IMR-90 (cell line): ENCODE measurements at regions not wholly inside any gene's neighbourhood (a gene's known extent, or its start where the extent isn't known, plus 50 kb on each side); places are given as distances from the start of the nearest gene placed in this dataset.

Experiments used
- BHLHE40 ChIP-seq: fragments of 150-350 bp; IDR thresholded peaks from 2 replicates; pipeline ENCODE4 v1.6.1; 2016; ENCODE audit warnings: mild to moderate bottlenecking, low read depth, low read length
- CEBPB ChIP-seq: IDR thresholded peaks from 2 replicates; pipeline ENCODE4 v1.6.1; 2012; ENCODE audit warnings: low read depth, low read length, improper control_type of control experiment
- FOS ChIP-seq: fragments of 150-350 bp; IDR thresholded peaks from 2 replicates; pipeline ENCODE4 v1.6.1; 2016; ENCODE audit warnings: low read depth, low read length
- MAFK ChIP-seq: IDR thresholded peaks from 2 replicates; pipeline ENCODE4 v1.6.1; 2012; ENCODE audit warnings: low read depth, low read length, improper control_type of control experiment
- NFE2L2 ChIP-seq: fragments of 150-350 bp; IDR thresholded peaks from 2 replicates; pipeline ENCODE4 v1.6.1; 2016; ENCODE audit warnings: low read depth, mild to moderate bottlenecking, low read length
- POLR2A ChIP-seq: IDR thresholded peaks from 2 replicates; pipeline ENCODE4 v1.6.1; 2012; ENCODE audit warnings: mild to moderate bottlenecking, low read depth, low read length
- RAD21 ChIP-seq: IDR thresholded peaks from 2 replicates; pipeline ENCODE4 v1.6.1; 2012; ENCODE audit warnings: low read length, improper control_type of control experiment
- TF ChIP-seq, protein P1 (sequence below): conservative IDR thresholded peaks from 2 replicates; pipeline ENCODE4 v1.5.1; 2012; ENCODE audit warnings: mild to moderate bottlenecking, low read depth, low read length, improper control_type of control experiment
- TF ChIP-seq, protein P2 (sequence below): fragments of 150-350 bp; IDR thresholded peaks from 2 replicates; pipeline ENCODE4 v1.6.1; 2016; ENCODE audit warnings: low read depth, mild to moderate bottlenecking, low read length, moderate library complexity, borderline replicate concordance

- TF ChIP-seq, protein P1, sequence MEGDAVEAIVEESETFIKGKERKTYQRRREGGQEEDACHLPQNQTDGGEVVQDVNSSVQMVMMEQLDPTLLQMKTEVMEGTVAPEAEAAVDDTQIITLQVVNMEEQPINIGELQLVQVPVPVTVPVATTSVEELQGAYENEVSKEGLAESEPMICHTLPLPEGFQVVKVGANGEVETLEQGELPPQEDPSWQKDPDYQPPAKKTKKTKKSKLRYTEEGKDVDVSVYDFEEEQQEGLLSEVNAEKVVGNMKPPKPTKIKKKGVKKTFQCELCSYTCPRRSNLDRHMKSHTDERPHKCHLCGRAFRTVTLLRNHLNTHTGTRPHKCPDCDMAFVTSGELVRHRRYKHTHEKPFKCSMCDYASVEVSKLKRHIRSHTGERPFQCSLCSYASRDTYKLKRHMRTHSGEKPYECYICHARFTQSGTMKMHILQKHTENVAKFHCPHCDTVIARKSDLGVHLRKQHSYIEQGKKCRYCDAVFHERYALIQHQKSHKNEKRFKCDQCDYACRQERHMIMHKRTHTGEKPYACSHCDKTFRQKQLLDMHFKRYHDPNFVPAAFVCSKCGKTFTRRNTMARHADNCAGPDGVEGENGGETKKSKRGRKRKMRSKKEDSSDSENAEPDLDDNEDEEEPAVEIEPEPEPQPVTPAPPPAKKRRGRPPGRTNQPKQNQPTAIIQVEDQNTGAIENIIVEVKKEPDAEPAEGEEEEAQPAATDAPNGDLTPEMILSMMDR, result no peak
- no peak for TF ChIP-seq CEBPB
- TF ChIP-seq MAFK, result no peak
- TF ChIP-seq BHLHE40, result no peak
- TF ChIP-seq RAD21, result no peak
- TF ChIP-seq POLR2A, result no peak
- TF ChIP-seq FOS, result no peak
- no peak for TF ChIP-seq NFE2L2
- TF ChIP-seq, protein P2, sequence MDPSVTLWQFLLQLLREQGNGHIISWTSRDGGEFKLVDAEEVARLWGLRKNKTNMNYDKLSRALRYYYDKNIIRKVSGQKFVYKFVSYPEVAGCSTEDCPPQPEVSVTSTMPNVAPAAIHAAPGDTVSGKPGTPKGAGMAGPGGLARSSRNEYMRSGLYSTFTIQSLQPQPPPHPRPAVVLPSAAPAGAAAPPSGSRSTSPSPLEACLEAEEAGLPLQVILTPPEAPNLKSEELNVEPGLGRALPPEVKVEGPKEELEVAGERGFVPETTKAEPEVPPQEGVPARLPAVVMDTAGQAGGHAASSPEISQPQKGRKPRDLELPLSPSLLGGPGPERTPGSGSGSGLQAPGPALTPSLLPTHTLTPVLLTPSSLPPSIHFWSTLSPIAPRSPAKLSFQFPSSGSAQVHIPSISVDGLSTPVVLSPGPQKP, result no peak
Observed at GRCh38 chr5:101689306-101689705, 606.8 kb downstream of the SLCO4C1 start.
